A172 (cell line): ENCODE measurements at regions not wholly inside any gene's neighbourhood (a gene's known extent, or its start where the extent isn't known, plus 50 kb on each side); places are given as distances from the start of the nearest gene placed in this dataset.
A peak's percentile ranks its signal among the peaks of the same experiment; 100 is the strongest.
"Not testable (repeated sequence)": the region's sequence is repeated elsewhere in the genome, so short reads cannot be mapped to it uniquely, and the experiment has no call there.

Experiments
- DNase-seq: peaks from one replicate; pipeline ENCODE4 v3.0.0-alpha.2; 2015; ENCODE audit warnings: low spot score

DNA sequence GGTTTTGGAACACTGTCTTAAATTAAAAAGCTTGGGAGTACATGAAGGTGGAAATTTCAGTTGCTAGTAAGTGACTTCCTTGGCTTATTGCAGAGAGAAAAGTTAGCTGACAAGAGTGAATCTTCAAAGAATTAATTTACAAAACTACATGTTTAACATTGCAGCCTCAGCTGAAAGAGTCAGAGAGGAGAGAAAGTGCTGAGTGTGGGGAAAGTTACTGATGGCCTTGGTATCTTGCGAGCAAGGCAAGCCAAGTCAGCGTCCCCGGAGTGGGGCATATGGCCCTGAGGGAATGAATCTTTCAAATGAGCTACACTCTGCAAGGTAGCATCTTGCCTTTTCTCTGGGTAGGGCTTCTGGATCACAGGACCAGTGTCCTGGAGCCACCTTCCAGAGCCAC lies 131.3 kb downstream of the LPIN1 start:
- DNase-seq, result no peak

DNA sequence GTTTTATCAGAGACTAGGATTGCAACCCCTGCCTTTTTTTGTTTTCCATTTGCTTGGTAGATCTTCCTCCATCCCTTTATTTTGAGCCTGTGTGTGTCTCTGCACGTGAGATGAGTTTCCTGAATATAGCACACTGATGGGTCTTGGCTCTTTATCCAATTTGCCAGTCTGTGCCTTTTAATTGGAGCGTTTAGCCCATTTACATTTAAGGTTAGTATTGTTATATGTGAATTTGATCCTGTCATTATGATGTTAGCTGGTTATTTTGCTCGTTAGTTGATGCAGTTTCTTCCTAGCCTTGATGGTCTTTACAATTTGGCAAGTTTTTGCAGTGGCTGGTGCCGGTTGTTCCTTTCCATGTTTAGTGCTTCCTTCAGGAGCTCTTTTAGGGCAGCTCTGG lies 138.8 kb downstream of the LPIN1 start:
- DNase-seq, result not testable (repeated sequence)

DNA sequence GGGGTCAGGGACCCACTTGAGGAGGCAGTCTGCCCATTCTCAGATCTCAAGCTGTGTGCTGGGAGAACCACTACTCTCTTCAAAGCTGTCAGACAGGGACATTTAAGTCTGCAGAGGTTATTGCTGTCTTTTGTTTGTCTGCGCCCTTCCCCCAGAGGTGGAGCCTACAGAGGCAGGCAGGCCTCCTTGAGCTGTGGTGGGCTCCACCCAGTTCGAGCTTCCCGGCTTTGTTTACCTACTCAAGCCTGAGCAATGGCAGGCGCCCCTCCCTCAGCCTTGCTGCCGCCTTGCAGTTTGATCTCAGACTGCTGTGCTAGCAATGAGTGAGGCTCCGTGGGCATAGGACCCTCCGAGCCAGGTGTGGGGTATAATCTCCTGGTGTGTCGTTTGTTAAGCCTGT lies 140.5 kb downstream of the LPIN1 start:
- not testable (repeated sequence) for DNase-seq

DNA sequence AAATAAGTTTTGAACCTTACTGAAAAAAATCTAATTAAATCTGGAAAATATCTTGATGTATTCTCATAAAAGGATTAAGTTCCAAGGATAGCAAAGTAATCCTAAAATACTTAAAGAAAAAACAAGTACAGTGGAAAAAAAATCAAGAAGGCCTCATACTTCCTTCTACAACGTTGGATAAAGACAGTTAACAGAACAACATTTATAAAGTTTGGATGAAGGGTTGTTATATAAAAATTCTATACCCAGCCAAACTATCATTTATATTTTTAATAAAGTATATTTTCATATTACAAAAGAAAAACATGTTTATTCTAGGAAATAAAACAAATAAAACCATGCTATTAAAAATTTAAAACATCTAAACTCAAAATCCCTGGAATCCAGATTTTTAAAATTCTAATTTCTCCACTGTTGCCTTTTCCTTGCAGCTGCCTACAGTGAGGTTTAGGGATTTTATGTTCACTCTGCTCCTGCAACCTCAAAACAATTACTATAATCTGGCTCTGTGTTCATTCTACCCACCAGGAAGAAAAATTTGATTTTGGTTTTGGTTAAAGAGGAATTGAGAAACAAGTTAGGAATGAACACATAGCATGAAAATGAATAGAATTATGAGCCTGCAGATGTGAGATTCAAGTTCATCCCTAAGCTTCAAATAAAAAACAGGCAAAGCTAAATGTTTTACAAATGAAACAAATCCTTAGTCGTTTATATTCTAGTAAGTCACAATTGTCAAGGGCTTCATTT lies 142.8 kb downstream of the LPIN1 start:
- no peak for DNase-seq

DNA sequence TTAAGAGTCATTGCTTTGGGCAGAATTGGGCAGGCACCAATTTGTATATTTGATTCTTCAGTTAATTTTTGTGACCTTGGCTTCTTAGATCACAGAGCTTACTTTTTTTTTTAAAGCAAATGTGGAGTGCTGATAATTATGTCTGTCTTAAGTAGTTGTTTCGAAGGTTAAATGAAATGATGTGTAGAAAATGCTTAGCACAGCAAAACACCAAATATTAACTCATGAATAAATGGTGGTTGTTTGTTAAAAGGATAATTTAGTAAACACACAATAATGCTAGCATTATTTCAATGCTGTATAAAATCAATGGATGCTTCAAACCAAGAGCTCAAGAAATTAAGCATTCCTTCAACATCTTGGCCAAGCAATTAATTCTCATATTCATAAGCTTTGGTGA lies 143.4 kb downstream of the LPIN1 start:
- no peak for DNase-seq

DNA sequence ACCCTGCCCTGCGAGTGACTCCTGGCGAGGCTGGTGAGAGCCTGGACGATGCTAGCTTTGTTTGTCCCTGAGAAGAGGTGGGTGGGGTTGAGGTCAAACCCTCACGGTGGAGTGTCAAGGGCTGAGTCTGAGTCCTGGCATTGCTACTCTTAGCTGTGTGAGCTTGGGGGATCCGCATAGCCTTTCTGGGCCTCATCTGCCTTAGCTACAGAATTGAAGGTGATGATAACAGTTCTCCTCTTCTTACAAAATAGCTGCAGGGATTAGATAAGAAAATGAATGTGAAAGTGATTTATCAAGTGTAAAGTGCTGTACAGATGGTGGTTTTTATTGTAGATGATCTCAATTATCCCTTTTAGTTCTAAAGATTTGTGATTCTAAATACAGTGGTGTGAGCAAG lies 144.6 kb downstream of the LPIN1 start:
- no peak for DNase-seq

DNA sequence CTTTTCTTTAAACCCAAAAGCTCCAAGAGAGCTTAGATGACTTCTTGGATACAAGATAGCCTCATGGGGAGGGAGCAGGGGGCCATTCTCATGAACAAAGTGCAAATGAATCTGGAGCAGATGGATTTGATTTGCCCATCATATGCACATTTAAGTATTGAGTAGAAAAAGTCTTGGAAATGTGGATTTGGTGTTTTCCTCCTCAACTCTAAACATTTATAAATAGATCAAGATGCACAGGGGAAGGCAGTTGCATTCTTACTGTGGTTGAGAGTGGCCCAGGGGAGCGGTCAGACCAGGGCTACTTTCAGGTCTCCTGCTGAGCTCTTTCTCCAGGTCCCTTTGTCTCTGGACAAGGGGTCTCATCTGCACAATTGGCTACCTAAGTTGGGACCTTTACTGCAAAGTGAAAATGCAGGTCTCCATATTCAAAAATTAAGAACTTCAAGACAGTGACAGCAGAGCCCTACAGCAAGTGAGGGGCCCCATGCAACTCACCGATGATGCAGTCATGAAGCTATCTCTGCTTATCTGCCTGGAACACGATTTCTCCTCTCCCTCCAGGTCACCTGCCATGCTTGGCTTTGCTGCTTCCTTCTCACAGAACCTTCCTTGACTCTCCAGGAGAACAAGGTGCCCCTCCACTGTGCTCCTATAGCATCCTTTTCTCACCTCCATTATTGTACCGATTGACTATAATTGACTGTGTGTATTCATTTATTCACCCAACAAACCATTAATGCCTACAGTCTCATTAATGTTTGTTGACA lies 145.4 kb downstream of the LPIN1 start:
- no peak for DNase-seq

DNA sequence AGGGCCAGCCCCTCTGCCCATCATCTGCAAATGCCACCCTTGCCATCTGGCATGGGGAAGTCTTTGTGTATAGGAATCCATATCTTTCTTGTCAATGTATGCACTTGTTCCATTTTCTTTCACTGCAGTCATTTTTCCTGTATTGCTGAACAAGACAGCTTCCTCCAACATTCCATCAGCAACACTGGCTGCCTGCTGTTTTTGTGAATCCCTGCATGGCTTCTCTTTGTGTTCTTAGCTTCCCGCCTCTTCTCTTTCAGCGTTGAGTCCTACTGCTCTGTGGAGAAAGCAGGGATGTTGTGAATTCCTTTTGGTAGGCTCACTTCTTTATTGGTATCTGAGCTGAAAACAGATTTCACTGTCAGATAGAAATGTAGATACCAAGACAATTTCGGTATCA lies 150.0 kb downstream of the LPIN1 start:
- no peak for DNase-seq

DNA sequence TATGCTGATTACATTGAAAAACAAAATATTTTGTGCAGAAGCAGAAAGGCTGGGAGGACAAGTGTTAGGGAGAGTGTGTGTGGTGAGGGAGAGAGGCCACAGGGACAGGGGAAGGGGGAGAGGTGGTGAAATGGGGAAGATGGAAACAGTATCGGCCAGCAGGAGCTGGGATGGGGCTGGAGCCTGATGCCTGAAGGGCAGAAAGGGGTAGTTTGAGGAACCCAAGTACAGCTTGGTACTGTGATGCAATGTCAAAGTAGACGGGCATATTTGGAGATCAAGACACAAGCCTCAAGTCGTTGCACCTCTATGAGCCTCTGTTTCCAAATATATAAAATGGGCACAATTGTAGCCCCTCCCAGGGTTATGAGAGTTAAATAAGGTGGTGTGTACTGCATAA lies 152.1 kb downstream of the LPIN1 start:
- DNase-seq, result no peak

DNA sequence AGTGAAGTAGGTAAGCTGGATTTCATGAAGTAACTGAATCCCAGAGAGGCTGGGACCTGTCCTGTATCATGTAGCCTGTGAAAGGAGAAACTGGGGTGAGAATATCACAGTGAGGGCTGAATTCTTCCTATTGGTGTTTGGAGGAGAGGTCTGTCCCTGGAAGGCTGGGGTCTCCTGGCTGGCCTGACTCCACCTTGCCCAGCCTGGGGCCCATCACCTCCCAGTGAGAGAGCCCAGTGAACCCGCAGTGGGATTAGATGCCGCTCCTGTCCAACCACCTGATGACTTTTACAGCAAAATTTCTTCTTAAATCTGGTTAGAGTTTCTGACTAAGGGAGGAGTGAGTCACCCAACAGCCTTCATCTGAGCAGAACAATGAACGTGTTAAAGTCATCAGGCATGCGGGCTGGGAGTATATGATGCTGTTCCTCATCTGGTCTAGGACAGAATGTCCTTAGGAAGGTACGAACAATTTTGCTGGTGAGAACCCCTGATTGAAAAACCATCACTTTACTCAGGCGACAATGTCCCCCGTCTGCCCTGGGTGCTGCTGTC lies 152.9 kb downstream of the LPIN1 start:
- DNase-seq, result peak; percentile 62

DNA sequence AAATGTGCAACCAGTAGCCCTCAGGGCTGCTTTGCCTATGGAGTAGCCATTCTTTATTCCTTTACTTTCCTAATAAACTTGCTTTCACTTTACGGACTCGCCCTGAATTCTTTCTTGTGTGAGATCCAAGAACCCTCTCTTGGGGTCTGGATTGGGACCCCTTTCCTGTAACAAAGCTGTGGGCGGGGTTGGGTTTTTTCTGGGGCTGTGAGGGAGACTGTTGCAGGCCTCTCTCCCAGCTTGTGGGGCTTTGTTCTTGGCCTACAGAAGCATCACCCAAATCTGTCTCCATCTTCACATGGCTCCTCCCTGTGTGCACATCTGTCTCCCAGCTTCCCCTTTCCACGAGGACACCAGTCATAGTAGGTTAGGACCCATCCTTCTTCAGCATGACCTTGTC lies 154.5 kb downstream of the LPIN1 start:
- not testable (repeated sequence) for DNase-seq

DNA sequence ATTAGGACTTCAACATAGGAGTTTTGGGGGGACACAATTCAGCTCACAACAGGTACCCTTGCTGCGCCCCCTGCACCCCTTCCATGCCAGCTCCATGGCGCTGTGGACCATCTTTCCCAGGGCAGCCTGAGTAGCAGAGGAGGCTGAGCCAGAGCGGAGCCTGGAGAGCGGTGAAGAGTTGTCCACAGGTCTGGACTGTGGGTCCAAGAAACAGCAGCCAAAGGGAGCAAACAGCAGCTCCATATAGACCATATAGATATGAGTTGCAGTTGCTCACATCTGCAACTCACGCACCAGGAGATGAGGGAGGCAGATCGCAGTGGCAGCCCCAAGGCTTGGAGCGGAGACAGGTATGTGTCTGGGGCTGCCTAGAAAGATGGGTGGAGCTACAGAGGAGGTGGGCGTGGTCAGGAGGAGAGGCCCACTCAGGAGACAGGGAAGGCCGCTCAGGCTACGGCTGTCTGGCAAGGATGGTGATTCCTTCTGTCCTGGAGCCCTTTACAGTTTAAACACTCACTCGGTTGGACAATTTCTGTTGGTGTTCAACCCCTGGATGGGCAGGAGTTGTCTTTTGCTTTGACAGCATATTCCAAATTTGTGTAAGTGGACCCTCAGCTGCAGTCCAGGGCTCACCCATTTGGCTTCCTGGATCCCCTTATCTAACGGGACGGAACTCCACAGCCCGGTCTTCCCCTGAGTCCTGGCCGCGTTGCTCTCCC lies 155.1 kb downstream of the LPIN1 start:
- no peak for DNase-seq

DNA sequence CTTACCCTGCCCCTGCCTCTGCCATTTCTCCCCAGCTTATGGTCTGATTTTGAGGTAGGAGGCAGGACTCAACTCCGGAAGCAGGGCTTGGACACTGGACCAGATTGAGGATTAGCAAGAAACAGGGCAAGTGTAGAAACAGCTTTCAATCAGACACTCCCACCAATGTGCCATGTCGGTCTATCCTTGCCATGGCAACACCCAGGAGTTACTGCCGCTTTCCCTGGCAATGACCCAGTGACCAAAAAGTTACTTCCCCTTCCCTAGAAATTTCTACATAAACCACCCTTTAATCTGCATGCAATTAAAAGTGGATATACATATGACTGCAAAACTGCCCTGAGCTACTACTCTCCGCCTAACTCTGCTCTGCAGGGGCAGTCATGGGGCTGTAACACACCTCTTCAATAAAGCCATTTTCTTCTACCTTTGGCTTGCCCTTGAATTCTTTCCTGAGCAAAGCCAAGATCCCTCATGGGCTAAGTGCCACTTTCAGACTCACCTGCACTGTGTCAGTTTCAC lies 156.7 kb downstream of the LPIN1 start:
- DNase-seq, result no peak

DNA sequence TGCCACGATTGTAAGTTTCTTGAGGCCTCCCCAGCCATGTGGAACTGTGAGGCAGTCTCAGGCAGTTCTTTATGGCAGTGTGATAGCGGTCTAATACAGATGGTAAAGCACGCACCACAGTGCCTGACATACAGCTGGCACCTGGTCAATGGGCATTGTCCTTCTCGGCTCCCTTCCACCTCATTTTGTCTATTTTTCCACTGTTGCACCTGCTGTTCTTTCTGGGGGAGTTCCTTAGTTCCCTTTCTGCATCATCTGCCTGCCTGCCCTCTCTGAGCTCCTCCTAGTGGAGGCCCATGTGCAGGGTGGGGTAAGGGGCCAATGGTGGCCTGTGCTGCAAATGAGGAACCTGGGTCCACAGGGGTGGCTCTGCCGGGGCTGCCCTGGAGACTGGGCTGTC lies 157.6 kb downstream of the LPIN1 start:
- no peak for DNase-seq

DNA sequence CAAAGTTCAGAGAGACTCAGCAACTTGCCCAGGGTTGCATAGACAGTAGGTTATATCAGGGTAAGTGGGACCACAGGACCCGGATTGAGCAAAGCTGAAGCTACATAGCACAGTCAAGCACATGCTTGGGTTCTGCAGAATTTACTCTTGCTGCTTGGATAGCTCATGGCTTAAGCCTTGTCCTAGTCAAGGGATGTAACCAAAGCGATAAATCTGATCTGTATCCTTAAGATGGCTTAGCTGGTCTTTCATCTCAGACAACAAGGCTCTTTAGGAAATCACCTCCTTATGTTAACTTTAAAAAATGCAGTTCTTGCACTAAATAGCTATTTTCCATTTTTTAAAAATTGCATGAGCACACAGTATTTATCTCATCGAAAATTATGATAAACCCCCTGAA lies 158.5 kb downstream of the LPIN1 start:
- DNase-seq, result no peak

DNA sequence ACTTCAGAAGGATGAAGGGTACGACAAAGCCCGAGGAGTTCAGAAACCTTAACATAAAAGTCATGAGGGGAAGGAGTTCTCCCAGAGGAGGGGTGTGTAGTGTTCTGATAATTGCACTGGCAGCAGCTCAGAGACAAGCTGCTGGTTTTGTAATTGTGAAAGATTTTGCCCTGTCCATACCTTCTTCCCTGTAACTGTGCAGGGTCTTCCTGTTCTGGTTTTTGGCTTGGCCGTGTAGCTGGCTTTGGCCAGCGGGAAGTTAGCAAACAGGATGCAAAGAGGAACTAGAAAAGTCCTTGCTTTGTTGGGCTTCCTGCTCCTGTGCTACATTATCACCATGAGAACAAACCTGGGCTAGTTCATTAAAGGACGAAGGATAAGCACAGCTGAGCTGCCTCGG lies 160.8 kb downstream of the LPIN1 start:
- no peak for DNase-seq

DNA sequence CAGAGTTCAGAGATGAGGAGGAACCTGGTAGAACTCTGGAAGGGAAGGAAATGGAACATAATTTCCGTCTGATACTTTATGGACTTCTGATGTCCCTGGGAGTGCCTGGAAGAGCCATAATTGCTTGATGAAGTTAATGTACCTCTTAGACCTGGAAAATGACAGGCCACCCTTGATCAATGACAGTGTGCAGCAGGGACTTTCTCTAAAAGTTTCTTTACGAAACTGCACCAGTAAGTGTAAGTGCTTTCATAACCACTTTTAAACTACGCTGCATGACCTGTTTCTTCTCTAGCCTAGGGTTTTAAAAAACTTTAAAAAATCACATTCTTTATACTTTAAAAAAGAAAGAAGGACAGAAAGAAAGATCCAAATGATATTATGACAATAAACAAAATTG lies 164.5 kb downstream of the LPIN1 start:
- no peak for DNase-seq

DNA sequence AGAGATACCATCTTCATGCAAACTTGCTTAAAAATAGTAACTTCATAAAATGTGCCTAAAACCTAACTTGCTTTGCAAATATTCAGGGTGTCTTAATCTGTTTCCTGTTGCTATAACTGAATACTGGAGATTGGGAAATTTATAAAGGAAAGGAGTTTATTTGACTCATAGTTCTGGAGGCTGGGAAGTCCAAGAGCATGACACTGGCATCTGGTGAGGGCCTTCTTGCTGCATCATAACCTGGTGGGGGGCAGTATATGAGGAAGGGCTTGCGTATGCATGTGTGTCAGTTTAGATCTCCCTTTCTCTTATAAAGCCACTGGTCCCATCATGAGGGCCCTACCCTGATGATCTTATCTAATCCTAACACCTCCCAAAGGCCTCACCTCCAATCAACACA lies 166.5 kb downstream of the LPIN1 start:
- DNase-seq, result no peak

DNA sequence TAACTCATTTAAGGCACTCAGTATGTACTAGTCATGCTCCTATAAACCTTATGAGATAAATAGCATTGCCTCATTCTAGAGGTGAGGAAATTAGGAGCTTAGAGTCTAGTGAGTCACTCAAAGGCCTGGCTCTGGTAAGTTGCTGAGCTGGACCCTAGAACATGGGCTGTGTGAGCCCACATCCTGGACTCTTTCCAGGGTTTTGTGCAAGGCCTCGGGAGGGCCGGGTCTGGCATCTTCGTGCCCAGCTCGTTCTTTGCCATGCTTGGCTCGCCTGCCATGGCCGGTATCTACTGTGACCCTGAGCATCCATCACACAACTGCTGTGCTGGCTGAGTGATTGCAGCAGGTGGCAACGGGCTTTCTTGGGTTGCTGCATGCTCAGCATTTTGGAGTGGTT lies 168.0 kb downstream of the LPIN1 start:
- DNase-seq, result no peak

DNA sequence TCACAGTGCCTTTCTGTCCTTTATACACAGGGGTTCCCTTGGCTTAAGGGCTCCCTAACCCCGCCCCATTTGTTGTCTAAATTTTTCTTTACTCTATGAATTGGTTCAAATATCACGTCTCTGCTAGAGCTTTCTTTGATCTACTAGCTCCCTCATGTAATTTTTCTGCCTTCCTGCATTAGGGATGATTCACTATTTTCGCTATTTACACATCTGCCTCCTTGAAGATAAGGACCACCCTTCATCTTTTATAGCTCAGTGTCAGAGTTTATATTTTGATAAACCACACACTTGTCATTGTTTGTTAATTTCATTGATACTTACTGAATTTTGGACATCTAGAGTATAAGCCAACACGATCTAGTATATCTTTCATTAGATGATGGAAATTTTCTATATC lies 169.2 kb downstream of the LPIN1 start:
- no peak for DNase-seq

DNA sequence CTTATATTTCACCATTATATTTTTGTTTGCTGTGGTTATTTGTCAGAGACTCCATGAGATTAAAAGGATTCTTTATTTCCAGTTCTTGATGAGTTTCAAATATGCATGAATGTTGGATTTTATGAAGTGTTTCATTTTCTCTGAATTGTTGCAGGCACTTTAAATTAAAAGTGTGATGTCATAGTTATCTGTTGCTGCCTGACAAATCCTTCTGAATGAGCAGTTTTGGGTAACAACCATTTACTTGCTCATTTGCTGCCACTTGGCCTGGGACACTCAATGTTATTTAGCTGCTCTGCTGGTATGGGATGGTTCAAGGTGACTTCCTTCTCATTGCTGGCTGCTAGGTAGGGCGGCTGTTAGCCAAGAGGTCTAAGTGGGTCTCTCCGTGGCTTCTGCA lies 173.5 kb downstream of the LPIN1 start:
- no peak for DNase-seq

DNA sequence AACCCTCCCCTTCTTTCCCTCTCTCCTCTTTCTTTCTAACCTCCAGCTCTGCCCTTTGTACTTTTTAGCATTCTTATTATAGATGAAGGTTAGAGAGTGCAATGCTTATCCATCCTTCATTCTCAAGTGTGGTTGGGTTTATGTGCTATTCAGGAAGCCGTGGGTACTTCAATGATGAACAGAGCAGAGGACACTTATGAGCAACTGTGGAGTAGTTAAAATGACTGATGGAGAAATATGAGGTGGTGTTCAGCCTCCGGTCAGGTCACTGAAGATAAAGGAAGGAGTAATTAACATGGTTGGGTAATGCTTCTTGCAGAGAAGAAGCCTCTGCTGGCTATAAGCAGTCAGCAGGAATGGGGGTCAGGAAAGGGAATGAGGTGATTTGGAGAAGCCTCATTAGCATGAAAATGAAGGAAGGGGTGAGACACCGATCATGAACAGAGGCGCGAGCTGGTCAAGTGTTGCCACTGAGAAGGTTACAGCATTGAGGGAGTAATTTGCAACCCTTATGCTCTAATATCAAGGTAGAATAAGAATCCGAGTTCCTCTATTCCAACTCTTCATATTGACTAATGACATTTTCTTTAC lies 174.7 kb downstream of the LPIN1 start:
- no peak for DNase-seq
